HL-60 (cell line): ENCODE measurements at regions not wholly inside any gene's neighbourhood (a gene's known extent, or its start where the extent isn't known, plus 50 kb on each side); places are given as distances from the start of the nearest gene placed in this dataset.

Experiments
- DNase-seq, 2 experiments: peaks; one replicate each; pipeline ENCODE4 v3.0.0-alpha.2; 2010 to 2020; ENCODE audit warnings: low read depth in 1 of 2, low spot score in 1 of 2
- H3K27ac ChIP-seq: fragments of 250-450 bp; sonication (Bioruptor Pico); replicated peaks from 2 replicates; pipeline ENCODE4 v1.5.1; 2020; ENCODE audit warnings: mild to moderate bottlenecking, moderate library complexity
- H3K27me3 ChIP-seq: fragments of 250-450 bp; sonication (Bioruptor Pico); 2 replicates; pipeline ENCODE4 v1.5.1; 2021; ENCODE audit warnings: mild to moderate bottlenecking, moderate library complexity; ENCODE audit not compliant: insufficient read depth, poor library complexity, severe bottlenecking
- H3K4me3 ChIP-seq: replicated peaks from 2 replicates; pipeline ENCODE4 v1.5.1; 2011; ENCODE audit warnings: mild to moderate bottlenecking, control low read depth, low read length; ENCODE audit not compliant: insufficient read depth
- GABPA ChIP-seq: IDR thresholded peaks from 2 replicates; pipeline ENCODE4 v1.6.1; 2012; ENCODE audit warnings: low read depth
- POLR2AphosphoS5 ChIP-seq: IDR thresholded peaks from 2 replicates; pipeline ENCODE4 v1.6.1; 2012; ENCODE audit warnings: low read depth
- SPI1 ChIP-seq: IDR thresholded peaks from 2 replicates; pipeline ENCODE4 v1.6.1; 2012; ENCODE audit warnings: low read depth, mild to moderate bottlenecking, borderline replicate concordance
- TF ChIP-seq, protein P1 (sequence below): IDR thresholded peaks from one replicate; pipeline ENCODE4 v1.5.1; 2011; ENCODE audit warnings: low read length, control low read depth, inconsistent platforms; ENCODE audit not compliant: insufficient read depth
- TF ChIP-seq, protein P2 (sequence below): IDR thresholded peaks from 2 replicates; pipeline ENCODE4 v1.6.1; 2012; ENCODE audit warnings: low read depth; ENCODE audit not compliant: insufficient replicate concordance

DNA sequence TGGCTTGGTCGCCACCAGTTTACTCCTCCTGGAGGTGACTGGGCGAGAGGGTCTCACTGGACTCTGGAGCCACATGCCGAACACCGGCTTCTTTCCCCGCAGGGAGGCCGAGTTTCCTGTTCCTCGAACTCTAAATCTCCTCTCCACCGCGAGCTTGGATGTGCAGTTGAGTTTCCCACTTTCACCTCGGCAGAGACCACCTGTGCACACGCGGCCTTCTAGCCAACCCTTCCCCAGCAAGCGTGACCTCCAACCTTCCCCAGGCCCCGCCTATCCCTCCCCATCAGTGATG, 380.1 kb downstream of the IRX2 start:
- Histone ChIP-seq H3K27me3 (no peaks in the 10 kb centered on the region), H3K27ac (no peak overlapping the region), H3K4me3 (no peak overlapping the region)
- TF ChIP-seq, protein P1, sequence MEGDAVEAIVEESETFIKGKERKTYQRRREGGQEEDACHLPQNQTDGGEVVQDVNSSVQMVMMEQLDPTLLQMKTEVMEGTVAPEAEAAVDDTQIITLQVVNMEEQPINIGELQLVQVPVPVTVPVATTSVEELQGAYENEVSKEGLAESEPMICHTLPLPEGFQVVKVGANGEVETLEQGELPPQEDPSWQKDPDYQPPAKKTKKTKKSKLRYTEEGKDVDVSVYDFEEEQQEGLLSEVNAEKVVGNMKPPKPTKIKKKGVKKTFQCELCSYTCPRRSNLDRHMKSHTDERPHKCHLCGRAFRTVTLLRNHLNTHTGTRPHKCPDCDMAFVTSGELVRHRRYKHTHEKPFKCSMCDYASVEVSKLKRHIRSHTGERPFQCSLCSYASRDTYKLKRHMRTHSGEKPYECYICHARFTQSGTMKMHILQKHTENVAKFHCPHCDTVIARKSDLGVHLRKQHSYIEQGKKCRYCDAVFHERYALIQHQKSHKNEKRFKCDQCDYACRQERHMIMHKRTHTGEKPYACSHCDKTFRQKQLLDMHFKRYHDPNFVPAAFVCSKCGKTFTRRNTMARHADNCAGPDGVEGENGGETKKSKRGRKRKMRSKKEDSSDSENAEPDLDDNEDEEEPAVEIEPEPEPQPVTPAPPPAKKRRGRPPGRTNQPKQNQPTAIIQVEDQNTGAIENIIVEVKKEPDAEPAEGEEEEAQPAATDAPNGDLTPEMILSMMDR = no peak
- TF ChIP-seq SPI1 (no peak), GABPA (no peak), POLR2AphosphoS5 (no peak)
- TF ChIP-seq, protein P2, sequence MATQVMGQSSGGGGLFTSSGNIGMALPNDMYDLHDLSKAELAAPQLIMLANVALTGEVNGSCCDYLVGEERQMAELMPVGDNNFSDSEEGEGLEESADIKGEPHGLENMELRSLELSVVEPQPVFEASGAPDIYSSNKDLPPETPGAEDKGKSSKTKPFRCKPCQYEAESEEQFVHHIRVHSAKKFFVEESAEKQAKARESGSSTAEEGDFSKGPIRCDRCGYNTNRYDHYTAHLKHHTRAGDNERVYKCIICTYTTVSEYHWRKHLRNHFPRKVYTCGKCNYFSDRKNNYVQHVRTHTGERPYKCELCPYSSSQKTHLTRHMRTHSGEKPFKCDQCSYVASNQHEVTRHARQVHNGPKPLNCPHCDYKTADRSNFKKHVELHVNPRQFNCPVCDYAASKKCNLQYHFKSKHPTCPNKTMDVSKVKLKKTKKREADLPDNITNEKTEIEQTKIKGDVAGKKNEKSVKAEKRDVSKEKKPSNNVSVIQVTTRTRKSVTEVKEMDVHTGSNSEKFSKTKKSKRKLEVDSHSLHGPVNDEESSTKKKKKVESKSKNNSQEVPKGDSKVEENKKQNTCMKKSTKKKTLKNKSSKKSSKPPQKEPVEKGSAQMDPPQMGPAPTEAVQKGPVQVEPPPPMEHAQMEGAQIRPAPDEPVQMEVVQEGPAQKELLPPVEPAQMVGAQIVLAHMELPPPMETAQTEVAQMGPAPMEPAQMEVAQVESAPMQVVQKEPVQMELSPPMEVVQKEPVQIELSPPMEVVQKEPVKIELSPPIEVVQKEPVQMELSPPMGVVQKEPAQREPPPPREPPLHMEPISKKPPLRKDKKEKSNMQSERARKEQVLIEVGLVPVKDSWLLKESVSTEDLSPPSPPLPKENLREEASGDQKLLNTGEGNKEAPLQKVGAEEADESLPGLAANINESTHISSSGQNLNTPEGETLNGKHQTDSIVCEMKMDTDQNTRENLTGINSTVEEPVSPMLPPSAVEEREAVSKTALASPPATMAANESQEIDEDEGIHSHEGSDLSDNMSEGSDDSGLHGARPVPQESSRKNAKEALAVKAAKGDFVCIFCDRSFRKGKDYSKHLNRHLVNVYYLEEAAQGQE = no peak
- no peak for DNase-seq

DNA sequence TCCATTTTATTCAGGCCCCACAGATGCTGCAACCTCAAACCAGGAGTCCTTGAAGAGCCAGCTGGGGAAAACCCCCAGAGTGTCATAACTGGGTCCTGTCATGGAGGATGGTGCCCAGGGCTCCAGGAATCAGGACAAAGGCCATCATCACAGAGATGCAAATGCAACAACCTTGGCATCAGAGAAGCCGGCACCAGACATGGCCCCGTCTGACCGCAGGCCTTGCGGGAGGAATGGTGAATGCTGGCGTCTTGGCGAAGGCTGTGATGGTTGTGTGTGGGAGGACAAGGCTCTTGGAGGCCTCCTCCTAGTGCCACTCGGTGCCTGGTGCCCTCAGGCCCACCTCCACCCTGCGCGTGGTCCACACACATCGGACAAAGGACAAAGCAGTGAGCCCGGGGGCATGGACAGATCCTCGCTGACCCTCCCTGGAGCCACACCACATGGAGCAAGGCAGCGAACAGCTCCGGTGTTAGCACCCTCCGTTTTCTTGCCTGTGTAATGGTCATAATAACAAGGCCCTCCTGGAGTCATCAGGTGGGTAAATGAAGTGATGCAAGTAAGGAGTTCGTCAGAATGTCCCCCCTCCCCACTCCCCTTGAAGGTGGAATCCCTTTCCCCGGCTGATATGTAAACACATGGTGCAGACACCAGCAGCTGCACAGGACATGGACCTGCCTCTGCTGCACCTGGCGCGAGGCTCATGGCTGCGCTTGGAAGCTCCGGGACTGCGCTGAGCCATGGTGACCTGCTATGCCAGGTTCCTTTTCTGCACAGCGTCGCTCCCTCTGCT, 380.7 kb downstream of the IRX2 start:
- no peak overlapping the region for H3K4me3 ChIP-seq
- no peak overlapping the region for H3K27ac ChIP-seq

GRCh38 chr5:2369178-2369577, 382.3 kb downstream of the IRX2 start:
- H3K27ac ChIP-seq = no peak overlapping the region
- TF ChIP-seq SPI1 = no peak
- TF ChIP-seq GABPA = no peak
- TF ChIP-seq, protein P2 = no peak
- TF ChIP-seq, protein P1 = no peak
- no peak for TF ChIP-seq POLR2AphosphoS5
- H3K4me3 ChIP-seq = no peak overlapping the region
- no peaks in the 10 kb centered on the region for H3K27me3 ChIP-seq
- no peak for DNase-seq

More for the DNA sequence above, 380.7 kb downstream of the IRX2 start:
- TF ChIP-seq POLR2AphosphoS5 = no peak
- TF ChIP-seq, protein P2 = no peak
- TF ChIP-seq, protein P1 = no peak
- TF ChIP-seq GABPA = no peak
- no peak for TF ChIP-seq SPI1
- no peaks in the 10 kb centered on the region for H3K27me3 ChIP-seq
- DNase-seq = no peak
